Gastroesophageal sphincter (tissue), 4 donors: ENCODE measurements at regions not wholly inside any gene's neighbourhood (a gene's known extent, or its start where the extent isn't known, plus 50 kb on each side); places are given as distances from the start of the nearest gene placed in this dataset.

ENCODE experiments used
- ATAC-seq: fragments of 150-250 bp; one replicate; pipeline ENCODE4 v1.9.1; 2016; ENCODE audit warnings: mild to moderate bottlenecking, moderate library complexity
- H3K27ac ChIP-seq, 4 donors: fragments of 200-600 bp; sonication (generic) in 3 of 4; 1 replicate in 3 of 4; 2 replicates in 1 of 4; pipeline ENCODE4 v1.5.1; 2016 to 2019
- H3K27me3 ChIP-seq: fragments of 200-600 bp; sonication (generic); one replicate; pipeline ENCODE4 v1.5.1; 2019
- H3K36me3 ChIP-seq, 2 donors: fragments of 200-600 bp; sonication (generic); one replicate each; pipeline ENCODE4 v1.5.1; 2019; ENCODE audit warnings: control low read depth in 1 of 2
- H3K4me1 ChIP-seq, 3 donors: fragments of 200-600 bp; sonication (generic); 1 replicate in 2 of 3; 2 replicates in 1 of 3; pipeline ENCODE4 v1.5.1; 2016 to 2019; ENCODE audit warnings: control low read depth in 2 of 3
- H3K4me3 ChIP-seq, 2 donors: fragments of 200-600 bp; sonication (generic); one replicate each; pipeline ENCODE4 v1.5.1; 2019; ENCODE audit warnings: mild to moderate bottlenecking in 1 of 2, moderate library complexity in 1 of 2
- H3K9me3 ChIP-seq, 3 donors: fragments of 200-600 bp; sonication (generic); one replicate each; pipeline ENCODE4 v1.5.1; 2017 to 2019; ENCODE audit warnings: control low read depth in 2 of 3
- EP300 ChIP-seq: sonication (generic); formaldehyde crosslinking; IDR thresholded peaks from one replicate; pipeline ENCODE4 v1.6.1; 2017; ENCODE audit warnings: antibody characterized with exemption, mild to moderate bottlenecking
- POLR2A ChIP-seq, 2 donors: fragments of 450-650 bp; IDR thresholded peaks; one replicate each; pipeline ENCODE4 v1.6.1; 2017; ENCODE audit warnings: antibody characterized with exemption in 2 of 2, mild to moderate bottlenecking in 2 of 2, moderate library complexity in 1 of 2
- POLR2AphosphoS5 ChIP-seq: sonication (generic); formaldehyde crosslinking; IDR thresholded peaks from one replicate; pipeline ENCODE4 v1.6.1; 2017; ENCODE audit warnings: antibody characterized with exemption
- WGBS, 2 donors: methylation state at CpG; one replicate each; pipeline ENCODE4 v1.1.5; 2018; ENCODE audit warnings: low coverage in 1 of 2; 5-methylcytosine and 5-hydroxymethylcytosine counted together
- TF ChIP-seq, protein P1 (sequence below), 4 experiments: fragments of 200-600 bp in 2 of 4; fragments of 450-650 bp in 2 of 4; sonication (generic) in 1 of 4; IDR thresholded peaks; one replicate each; pipeline ENCODE4 v1.5.1; 2017 to 2019; ENCODE audit warnings: antibody characterized with exemption in 4 of 4, mild to moderate bottlenecking in 2 of 4, moderate library complexity in 2 of 4

DNA sequence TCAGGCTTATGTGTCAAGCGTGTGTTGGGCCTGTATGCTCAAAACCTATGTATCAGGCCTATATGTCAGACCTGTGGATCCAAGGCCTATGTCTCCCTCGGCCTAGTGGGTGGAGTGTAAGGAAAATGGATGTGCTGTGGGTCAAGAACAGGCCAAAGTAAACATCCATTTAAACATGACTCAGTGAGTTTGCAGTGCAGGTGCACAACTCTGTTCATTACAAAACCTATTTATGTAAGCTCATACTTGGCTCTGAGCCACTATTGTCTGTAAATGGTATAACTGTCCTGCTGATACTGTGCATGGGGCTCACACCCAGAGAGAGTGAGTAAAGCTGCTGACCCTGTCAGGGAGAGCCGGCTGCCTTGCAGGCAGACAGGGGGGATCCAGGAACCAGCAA lies 249.7 kb upstream of the AVPR1A start:
- WGBS, 2 donors: 61 to 100% methylated on average over 1 to 2 of the region's 3 CpGs
- H3K36me3 ChIP-seq: no peaks in the 10 kb centered on the region
- H3K27ac ChIP-seq: no peak overlapping the region
- no peaks in the 10 kb centered on the region for H3K27me3 ChIP-seq
- TF ChIP-seq EP300 (no peak), POLR2A (IDR thresholded peaks at IDR 0.05) (no peak), POLR2AphosphoS5 (no peak)
- TF ChIP-seq, protein P1, sequence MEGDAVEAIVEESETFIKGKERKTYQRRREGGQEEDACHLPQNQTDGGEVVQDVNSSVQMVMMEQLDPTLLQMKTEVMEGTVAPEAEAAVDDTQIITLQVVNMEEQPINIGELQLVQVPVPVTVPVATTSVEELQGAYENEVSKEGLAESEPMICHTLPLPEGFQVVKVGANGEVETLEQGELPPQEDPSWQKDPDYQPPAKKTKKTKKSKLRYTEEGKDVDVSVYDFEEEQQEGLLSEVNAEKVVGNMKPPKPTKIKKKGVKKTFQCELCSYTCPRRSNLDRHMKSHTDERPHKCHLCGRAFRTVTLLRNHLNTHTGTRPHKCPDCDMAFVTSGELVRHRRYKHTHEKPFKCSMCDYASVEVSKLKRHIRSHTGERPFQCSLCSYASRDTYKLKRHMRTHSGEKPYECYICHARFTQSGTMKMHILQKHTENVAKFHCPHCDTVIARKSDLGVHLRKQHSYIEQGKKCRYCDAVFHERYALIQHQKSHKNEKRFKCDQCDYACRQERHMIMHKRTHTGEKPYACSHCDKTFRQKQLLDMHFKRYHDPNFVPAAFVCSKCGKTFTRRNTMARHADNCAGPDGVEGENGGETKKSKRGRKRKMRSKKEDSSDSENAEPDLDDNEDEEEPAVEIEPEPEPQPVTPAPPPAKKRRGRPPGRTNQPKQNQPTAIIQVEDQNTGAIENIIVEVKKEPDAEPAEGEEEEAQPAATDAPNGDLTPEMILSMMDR (IDR thresholded peaks at IDR 0.05): no peak
- no peaks in the 10 kb centered on the region for H3K4me1 ChIP-seq
- peaks cover 0 to 1% (median 0%) of the 10 kb centered on the region in 3 donors for H3K9me3 ChIP-seq
- no peak overlapping the region for H3K4me3 ChIP-seq
- peak; percentile 22 for ATAC-seq

DNA sequence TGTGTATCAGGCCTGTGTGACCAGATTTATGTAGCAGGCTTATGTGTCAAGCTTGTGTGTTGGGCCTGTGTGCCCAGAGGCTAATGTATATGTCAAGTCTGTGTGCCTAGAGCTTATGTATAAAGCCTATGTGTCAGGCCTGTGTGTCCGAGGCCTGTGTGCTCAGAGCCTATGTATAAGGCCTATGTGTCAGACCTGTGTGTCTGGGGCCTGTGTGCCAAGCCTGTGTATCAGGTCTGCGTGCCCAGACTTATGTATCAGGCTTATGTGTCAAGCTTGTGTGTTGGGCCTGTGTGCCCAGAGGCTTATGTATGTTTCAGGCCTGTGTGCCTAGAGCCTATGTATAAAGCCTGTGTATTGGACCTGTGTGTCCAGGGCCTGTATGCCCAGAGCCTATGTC lies 249.3 kb upstream of the AVPR1A start:
- H3K36me3 ChIP-seq: no peaks in the 10 kb centered on the region
- ATAC-seq: peak; percentile 33
- peaks cover 0 to 1% (median 0%) of the 10 kb centered on the region in 3 donors for H3K4me1 ChIP-seq
- H3K27me3 ChIP-seq: no peaks in the 10 kb centered on the region
- H3K4me3 ChIP-seq: no peak overlapping the region
- WGBS, 2 donors: 80% methylated on average over 1 of the region's 2 CpGs; no CpG with 5 or more reads in 1 of the 2 donors
- no peaks in the 10 kb centered on the region for H3K9me3 ChIP-seq
- no peak overlapping the region for H3K27ac ChIP-seq
- TF ChIP-seq EP300 (no peak), POLR2AphosphoS5 (no peak), POLR2A (IDR thresholded peaks at IDR 0.05) (no peak)
- TF ChIP-seq, protein P1 (IDR thresholded peaks at IDR 0.05): no peak

DNA sequence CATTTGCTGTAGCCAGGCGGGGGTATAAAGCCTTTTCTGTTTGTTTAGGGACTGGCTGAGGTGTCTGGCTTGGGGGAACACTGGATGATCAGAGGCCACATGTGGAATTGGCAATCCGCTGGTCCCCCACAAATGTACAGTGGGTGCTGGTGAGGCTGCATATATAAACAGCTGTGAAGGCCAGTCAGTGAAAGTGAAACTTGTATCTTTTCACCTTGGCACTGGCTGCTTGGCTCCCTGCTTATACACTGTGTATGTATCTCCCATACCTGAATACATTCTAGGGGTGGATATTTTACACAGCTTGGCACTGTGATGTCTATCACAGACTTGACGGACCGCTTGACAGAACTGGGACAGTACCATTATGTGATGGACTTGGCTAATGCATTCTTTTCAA lies 246.8 kb upstream of the AVPR1A start:
- no peaks in the 10 kb centered on the region for H3K36me3 ChIP-seq
- H3K4me3 ChIP-seq: no peak overlapping the region
- H3K9me3 ChIP-seq: no peaks in the 10 kb centered on the region
- no peak for ATAC-seq
- peaks cover 0 to 14% (median 0%) of the 10 kb centered on the region in 3 donors for H3K4me1 ChIP-seq
- no peaks in the 10 kb centered on the region for H3K27me3 ChIP-seq
- TF ChIP-seq POLR2AphosphoS5: no peak
- TF ChIP-seq POLR2A (IDR thresholded peaks at IDR 0.05): no peak
- TF ChIP-seq, protein P1 (IDR thresholded peaks at IDR 0.05): no peak
- TF ChIP-seq EP300: no peak
- H3K27ac ChIP-seq: no peak overlapping the region
- WGBS, 2 donors: 86 to 94% methylated on average over 2 of the region's 4 CpGs

DNA sequence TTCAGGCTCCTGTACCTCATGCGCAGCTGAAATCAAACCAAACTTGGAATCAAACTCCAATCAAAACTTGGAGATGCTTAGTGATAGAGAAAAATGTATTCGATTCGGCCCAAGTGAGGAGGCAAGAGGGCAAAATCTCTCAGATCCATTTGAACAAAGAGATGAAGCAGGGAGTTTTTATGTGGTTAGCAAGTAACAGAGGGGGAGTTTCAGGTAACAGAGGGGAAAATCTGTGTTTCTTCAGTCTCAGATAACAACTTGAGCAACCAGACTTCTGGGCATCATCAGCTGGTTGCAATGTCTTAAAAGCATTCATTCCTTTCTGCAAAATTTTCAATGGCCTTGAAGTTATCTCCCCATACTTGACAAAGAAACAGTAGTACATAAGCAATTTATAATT lies 245.1 kb upstream of the AVPR1A start:
- no peaks in the 10 kb centered on the region for H3K9me3 ChIP-seq
- H3K4me3 ChIP-seq: no peak overlapping the region
- H3K4me1 ChIP-seq: peaks cover 0 to 14% (median 0%) of the 10 kb centered on the region in 3 donors
- no peaks in the 10 kb centered on the region for H3K36me3 ChIP-seq
- H3K27ac ChIP-seq: no peak overlapping the region
- no peak for TF ChIP-seq POLR2A (IDR thresholded peaks at IDR 0.05)
- TF ChIP-seq, protein P1 (IDR thresholded peaks at IDR 0.05): no peak
- no peak for TF ChIP-seq POLR2AphosphoS5
- no peak for TF ChIP-seq EP300
- ATAC-seq: no peak
- WGBS, 2 donors: 100% methylated on average over 3 of the region's 3 CpGs; no CpG with 5 or more reads in 1 of the 2 donors
- no peaks in the 10 kb centered on the region for H3K27me3 ChIP-seq

DNA sequence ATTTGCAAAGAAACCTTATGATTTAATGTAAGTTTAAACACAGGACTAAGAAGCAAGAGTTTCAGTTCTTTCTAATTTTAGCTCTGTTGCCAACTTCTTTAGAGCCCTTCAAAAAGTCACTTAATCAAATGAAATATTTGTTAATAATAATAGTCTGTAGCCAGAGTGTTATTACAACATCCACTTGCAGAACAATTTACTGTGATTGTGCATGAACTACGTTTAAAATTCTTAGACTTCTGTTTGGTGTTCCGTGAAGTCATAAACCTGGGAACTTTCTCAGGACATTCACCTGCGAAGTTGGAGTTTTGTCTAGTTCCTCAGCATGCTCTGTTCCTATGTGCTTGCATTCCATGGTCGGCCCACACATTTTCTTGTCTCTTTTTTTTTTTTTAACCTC lies 244.0 kb upstream of the AVPR1A start:
- TF ChIP-seq POLR2AphosphoS5: peak; percentile 11
- TF ChIP-seq, protein P1 (IDR thresholded peaks at IDR 0.05): no peak
- WGBS, 2 donors: 19% methylated on average over 4 of the region's 4 CpGs
- peaks cover 2% of the 10 kb centered on the region for H3K27me3 ChIP-seq
- peaks cover 0 to 14% (median 0%) of the 10 kb centered on the region in 3 donors for H3K4me1 ChIP-seq
- no peaks in the 10 kb centered on the region for H3K36me3 ChIP-seq
- no peaks in the 10 kb centered on the region for H3K9me3 ChIP-seq
- no peak for ATAC-seq
- H3K27ac ChIP-seq: no peak overlapping the region
- no peak overlapping the region for H3K4me3 ChIP-seq
